ENCODE measurements at regions not wholly inside any gene's neighbourhood (a gene's known extent, or its start where the extent isn't known, plus 50 kb on each side); places are given as distances from the start of the nearest gene placed in this dataset.
"Not testable (repeated sequence)": the region's sequence is repeated elsewhere in the genome, so short reads cannot be mapped to it uniquely, and the experiment has no call there.

DNA sequence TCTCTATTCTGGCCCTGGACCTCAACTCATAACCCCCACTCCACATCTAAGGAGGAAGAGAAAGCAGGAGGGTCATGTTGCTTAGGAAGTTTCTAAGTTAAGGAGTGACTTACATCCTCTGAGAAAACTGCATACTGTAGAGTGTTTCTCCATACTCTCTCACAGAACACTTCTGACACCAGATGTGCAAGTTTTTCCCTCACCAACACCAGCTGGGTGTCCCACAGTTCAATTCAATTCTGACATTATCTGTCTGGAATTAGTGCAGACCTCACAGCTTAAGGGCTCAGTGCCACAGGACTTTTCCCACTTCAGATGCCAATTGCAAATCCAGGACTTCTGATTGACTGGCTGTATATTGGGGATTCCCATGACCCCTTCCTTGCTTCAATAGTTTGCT, 89.0 kb upstream of the SFRP2 start:
- Mint-ChIP-seq H3K27me3 (peaks cover 4% of the 10 kb centered on the region), H3K9me3 (ENCODE audit: low read depth) (peaks cover 16% of the 10 kb centered on the region), H3K36me3 (peaks cover 12% of the 10 kb centered on the region), H3K4me3 (no peak overlapping the region), H3K4me1 (ENCODE audit: low read depth) (no peaks in the 10 kb centered on the region), H3K27ac (no peak overlapping the region)

DNA sequence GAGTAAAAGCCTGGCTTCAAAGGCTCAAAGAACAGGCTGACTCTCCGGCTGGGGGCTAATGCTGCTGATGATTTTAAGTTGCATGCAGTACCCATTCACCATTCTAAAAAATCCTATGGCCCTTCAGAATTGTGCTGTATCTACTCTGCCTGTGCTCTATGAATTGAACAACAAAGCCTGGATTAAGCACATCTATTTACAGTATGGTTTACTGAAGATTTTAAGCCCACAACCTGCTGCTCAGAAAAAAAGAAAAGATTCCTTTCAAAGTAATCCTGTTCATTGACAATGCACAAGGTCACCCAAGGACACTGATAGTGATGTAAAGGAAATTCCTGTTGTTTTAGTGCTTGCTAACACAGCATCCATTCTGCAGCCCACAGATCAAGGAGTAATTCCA, 84.9 kb upstream of the SFRP2 start:
- no peaks in the 10 kb centered on the region for H3K36me3 Mint-ChIP-seq
- H3K27me3 Mint-ChIP-seq = peaks cover 5% of the 10 kb centered on the region
- H3K9me3 Mint-ChIP-seq (ENCODE audit: low read depth) = peaks cover 2% of the 10 kb centered on the region
- no peak overlapping the region for H3K4me3 Mint-ChIP-seq
- H3K4me1 Mint-ChIP-seq (ENCODE audit: low read depth) = no peaks in the 10 kb centered on the region
- no peak overlapping the region for H3K27ac Mint-ChIP-seq

DNA sequence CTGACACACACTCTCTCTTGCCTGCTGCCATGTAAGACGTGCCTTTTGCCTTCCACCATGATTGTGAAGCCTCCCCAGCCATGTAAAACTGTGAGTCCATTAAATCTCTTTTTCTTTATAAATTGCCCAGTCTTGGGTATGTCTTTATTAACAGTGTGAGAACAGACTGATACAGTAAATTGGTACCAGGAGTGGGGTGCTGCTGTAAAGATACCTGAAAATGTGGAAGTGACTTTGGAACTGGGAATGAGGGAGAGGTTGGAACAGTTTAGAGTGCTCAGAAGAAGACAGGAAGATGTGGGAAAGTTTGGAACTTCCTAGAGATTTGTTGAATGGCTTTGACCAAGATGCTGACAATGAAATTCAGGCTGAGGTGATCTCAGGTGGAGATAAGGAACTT, 77.9 kb upstream of the SFRP2 start:
- H3K27ac Mint-ChIP-seq = not testable (repeated sequence)

DNA sequence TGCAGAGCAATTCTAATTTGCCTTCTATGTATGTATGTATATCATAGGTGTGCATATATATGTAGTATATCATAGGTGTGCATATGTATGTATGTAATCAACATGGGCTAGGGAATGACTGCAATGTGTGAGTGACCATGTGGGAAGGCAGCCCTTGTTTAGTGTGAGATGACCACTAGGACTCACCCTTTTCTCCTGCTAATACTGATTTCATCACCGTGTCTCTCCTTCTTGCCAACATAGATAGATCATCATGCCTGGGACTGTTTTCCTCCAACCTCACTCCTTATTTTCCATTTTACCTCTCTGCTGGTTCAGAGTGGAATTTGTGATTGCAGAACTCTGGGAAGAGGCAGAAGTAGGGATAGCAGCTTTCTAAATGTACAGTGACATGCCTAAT, 63.6 kb upstream of the SFRP2 start:
- H3K9me3 Mint-ChIP-seq (ENCODE audit: low read depth) = peaks cover 3% of the 10 kb centered on the region

More for the DNA sequence above, 77.9 kb upstream of the SFRP2 start:
- Mint-ChIP-seq H3K36me3 (peaks cover 19% of the 10 kb centered on the region), H3K9me3 (ENCODE audit: low read depth) (peaks cover 42% of the 10 kb centered on the region), H3K27me3 (peaks cover 17% of the 10 kb centered on the region)
- H3K4me1 Mint-ChIP-seq (ENCODE audit: low read depth); H3K4me3 Mint-ChIP-seq: not testable (repeated sequence)

DNA sequence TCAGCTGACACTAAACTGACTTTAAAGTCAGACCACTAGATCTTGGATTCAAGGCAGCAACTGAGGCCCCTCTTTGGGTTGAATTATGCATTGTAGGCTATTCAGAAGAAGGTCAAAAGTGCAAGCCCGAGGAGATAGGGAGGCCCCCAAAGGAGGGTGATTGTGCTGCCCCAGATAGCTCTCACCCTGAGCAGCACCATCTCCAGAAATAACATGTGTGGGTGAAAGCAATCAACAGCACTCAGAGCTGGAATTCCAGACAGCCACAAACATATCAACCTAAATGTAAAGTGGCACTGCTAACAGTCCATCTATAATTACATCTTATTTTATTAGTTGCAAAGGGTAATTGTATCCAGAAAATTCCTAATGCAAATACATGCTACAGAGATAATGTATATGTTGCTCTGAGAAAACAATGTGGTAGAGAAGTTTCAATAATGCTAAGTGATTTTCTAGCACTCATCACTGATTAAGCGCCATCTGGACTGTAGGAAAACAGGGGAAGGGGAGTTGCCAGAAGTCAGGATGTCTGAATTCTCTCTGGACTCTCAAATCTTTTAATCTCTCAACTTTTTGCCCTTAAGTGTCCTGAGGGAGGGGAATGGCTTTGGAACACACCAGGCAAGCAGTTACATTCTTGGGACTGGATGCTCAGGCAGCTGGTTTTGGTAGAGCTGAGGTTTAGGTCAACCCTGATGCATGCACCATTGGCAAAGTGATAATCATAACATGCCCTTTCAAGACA, 61.8 kb upstream of the SFRP2 start:
- Mint-ChIP-seq H3K27ac (no peak overlapping the region), H3K36me3 (no peaks in the 10 kb centered on the region), H3K4me3 (no peak overlapping the region), H3K9me3 (ENCODE audit: low read depth) (peaks cover 3% of the 10 kb centered on the region), H3K27me3 (peaks cover 14% of the 10 kb centered on the region), H3K4me1 (ENCODE audit: low read depth) (no peaks in the 10 kb centered on the region)

More for the DNA sequence above, 63.6 kb upstream of the SFRP2 start:
- H3K4me3 Mint-ChIP-seq = no peak overlapping the region
- no peaks in the 10 kb centered on the region for H3K4me1 Mint-ChIP-seq (ENCODE audit: low read depth)
- no peak overlapping the region for H3K27ac Mint-ChIP-seq
- peaks cover 16% of the 10 kb centered on the region for H3K27me3 Mint-ChIP-seq
- no peaks in the 10 kb centered on the region for H3K36me3 Mint-ChIP-seq

DNA sequence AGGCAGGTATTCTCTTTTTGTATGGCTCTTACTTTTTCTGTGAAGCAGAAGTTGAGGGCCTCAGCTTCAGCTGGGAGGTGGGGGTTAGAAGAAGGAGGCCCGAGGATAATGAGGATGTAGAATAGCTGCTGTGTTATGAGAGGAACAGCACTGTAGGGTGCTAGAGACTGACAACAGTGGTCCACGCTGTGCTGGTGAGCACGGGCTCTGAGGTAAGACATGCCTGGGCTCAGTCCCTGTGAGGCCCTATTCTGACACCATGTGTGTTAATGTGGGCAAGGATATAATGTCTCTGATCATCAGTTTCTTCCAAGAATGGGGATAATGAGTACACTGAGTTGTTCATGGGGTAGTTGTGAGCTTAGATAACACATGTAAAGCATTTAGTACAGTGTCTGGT, 55.3 kb upstream of the SFRP2 start:
- Mint-ChIP-seq H3K9me3 (ENCODE audit: low read depth) (no peaks in the 10 kb centered on the region), H3K36me3 (no peaks in the 10 kb centered on the region), H3K27me3 (peaks cover 11% of the 10 kb centered on the region), H3K4me3 (no peak overlapping the region), H3K4me1 (ENCODE audit: low read depth) (no peaks in the 10 kb centered on the region), H3K27ac (no peak overlapping the region)
